ENCODE measurements at regions not wholly inside any gene's neighbourhood (a gene's known extent, or its start where the extent isn't known, plus 50 kb on each side); places are given as distances from the start of the nearest gene placed in this dataset.
A peak's percentile ranks its signal among the peaks of the same experiment; 100 is the strongest.
"Not testable (repeated sequence)": the region's sequence is repeated elsewhere in the genome, so short reads cannot be mapped to it uniquely, and the experiment has no call there.

GRCh38 chr7:20466543-20467021 is 135.9 kb downstream of the ITGB8 start:
- no peak overlapping the region for H3K27ac Mint-ChIP-seq
- H3K36me3 Mint-ChIP-seq = peaks cover 4% of the 10 kb centered on the region
- H3K4me1 Mint-ChIP-seq (ENCODE audit: low read depth in 2 of 2) = no peaks in the 10 kb centered on the region

GRCh38 chr7:20470082-20470481 is 139.4 kb downstream of the ITGB8 start:
- ATAC-seq (no peak), DNase-seq (ENCODE audit: low spot score) (no peak)
- Mint-ChIP-seq H3K9me3 (peaks cover 9% of the 10 kb centered on the region), H3K36me3 (peaks cover 4% of the 10 kb centered on the region), H3K27ac (peak overlapping the region in 1 of 2 donors; percentile 48), H3K4me3 (no peak overlapping the region), H3K4me1 (ENCODE audit: low read depth in 2 of 2) (no peaks in the 10 kb centered on the region), H3K27me3 (no peaks in the 10 kb centered on the region)

More at GRCh38 chr7:20466543-20467021, 135.9 kb downstream of the ITGB8 start:
- Mint-ChIP-seq H3K9me3 (peaks cover 6% of the 10 kb centered on the region), H3K4me3 (no peak overlapping the region), H3K27me3 (no peaks in the 10 kb centered on the region)
- no peak for ATAC-seq
- no peak for DNase-seq (ENCODE audit: low spot score)

GRCh38 chr7:20470726-20471125 is 140.0 kb downstream of the ITGB8 start:
- peaks cover 9% of the 10 kb centered on the region for H3K9me3 Mint-ChIP-seq
- H3K4me1 Mint-ChIP-seq (ENCODE audit: low read depth in 2 of 2) = no peaks in the 10 kb centered on the region
- H3K4me3 Mint-ChIP-seq = no peak overlapping the region
- DNase-seq (ENCODE audit: low spot score) (no peak), ATAC-seq (peak in 1 of 2 donors; percentile 75)
- H3K36me3 Mint-ChIP-seq = peaks cover 4% of the 10 kb centered on the region
- no peaks in the 10 kb centered on the region for H3K27me3 Mint-ChIP-seq
- peak overlapping the region in 1 of 2 donors; percentile 48 for H3K27ac Mint-ChIP-seq

DNA sequence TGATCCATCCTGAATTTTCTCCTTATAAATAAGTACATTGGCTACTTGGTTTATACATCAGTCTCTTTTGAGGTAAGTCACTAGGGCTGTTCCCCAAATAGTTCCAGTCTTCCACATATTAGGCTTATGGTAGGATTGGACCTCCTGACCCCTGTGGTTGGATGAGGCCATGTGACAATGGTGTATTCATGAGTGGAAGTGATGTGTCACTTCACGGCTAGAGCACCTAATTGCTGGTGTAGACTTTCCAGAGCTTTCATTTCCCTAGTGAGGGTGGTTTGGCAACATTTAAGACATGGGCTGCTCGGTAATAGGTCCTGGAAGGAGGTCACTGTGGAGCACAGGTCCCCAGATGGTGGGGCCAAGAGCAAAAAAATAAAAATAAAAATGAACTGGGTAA is 141.2 kb upstream of the ABCB5 start:
- Mint-ChIP-seq H3K36me3 (no peaks in the 10 kb centered on the region), H3K4me1 (ENCODE audit: low read depth in 2 of 2) (no peaks in the 10 kb centered on the region), H3K27me3 (no peaks in the 10 kb centered on the region), H3K27ac (no peak overlapping the region), H3K4me3 (no peak overlapping the region), H3K9me3 (peaks cover 11% of the 10 kb centered on the region)
- DNase-seq (ENCODE audit: low spot score) (no peak), ATAC-seq (no peak)

- ATAC-seq (no peak), DNase-seq (ENCODE audit: low spot score) (no peak)
- Mint-ChIP-seq H3K36me3 (no peaks in the 10 kb centered on the region), H3K4me3 (no peak overlapping the region), H3K9me3 (peaks cover 12% of the 10 kb centered on the region), H3K27me3 (no peaks in the 10 kb centered on the region), H3K27ac (peak overlapping the region in 1 of 2 donors; percentile 36), H3K4me1 (ENCODE audit: low read depth in 2 of 2) (no peaks in the 10 kb centered on the region)
Observed at GRCh38 chr7:20475756-20476155, 139.7 kb upstream of the ABCB5 start.

DNA sequence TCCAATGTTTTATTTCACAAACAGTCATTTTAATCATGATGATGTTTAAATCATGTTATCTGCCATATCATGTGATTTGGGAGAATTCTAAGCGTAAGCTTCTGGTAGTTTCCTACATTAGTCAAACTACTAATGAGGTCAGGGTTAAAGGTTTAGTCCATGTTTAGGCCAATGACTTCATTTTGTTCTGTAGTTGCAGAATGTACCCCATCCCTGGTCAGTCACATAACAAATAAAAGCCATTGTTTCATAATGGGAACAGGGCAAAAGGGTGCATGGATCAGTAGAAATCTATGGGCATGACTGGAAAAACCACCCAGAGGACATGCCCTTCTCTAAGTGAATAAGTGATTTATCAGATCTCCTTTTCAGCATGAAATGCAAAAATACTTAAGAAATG is 138.4 kb upstream of the ABCB5 start:
- Mint-ChIP-seq H3K4me1 (ENCODE audit: low read depth in 2 of 2) (no peaks in the 10 kb centered on the region), H3K27ac (no peak overlapping the region), H3K4me3 (no peak overlapping the region), H3K36me3 (no peaks in the 10 kb centered on the region), H3K27me3 (no peaks in the 10 kb centered on the region), H3K9me3 (peaks cover 7% of the 10 kb centered on the region)
- ATAC-seq = no peak
- no peak for DNase-seq (ENCODE audit: low spot score)

GRCh38 chr7:20479706-20480105 is 135.8 kb upstream of the ABCB5 start:
- ATAC-seq (no peak), DNase-seq (ENCODE audit: low spot score) (no peak)
- H3K27me3 Mint-ChIP-seq = no peaks in the 10 kb centered on the region
- H3K27ac Mint-ChIP-seq = no peak overlapping the region
- H3K36me3 Mint-ChIP-seq = no peaks in the 10 kb centered on the region
- H3K4me1 Mint-ChIP-seq (ENCODE audit: low read depth in 2 of 2) = no peaks in the 10 kb centered on the region
- H3K4me3 Mint-ChIP-seq = no peak overlapping the region
- peaks cover 7% of the 10 kb centered on the region for H3K9me3 Mint-ChIP-seq

- DNase-seq (ENCODE audit: low spot score) (no peak), ATAC-seq (no peak)
- Mint-ChIP-seq H3K36me3 (no peaks in the 10 kb centered on the region), H3K27ac (no peak overlapping the region), H3K4me3 (no peak overlapping the region), H3K9me3 (peaks cover 8% of the 10 kb centered on the region), H3K27me3 (no peaks in the 10 kb centered on the region), H3K4me1 (ENCODE audit: low read depth in 2 of 2) (no peaks in the 10 kb centered on the region)
Observed at GRCh38 chr7:20482071-20482470, 133.4 kb upstream of the ABCB5 start.

- H3K27ac Mint-ChIP-seq = no peak overlapping the region
- no peaks in the 10 kb centered on the region for H3K4me1 Mint-ChIP-seq (ENCODE audit: low read depth in 2 of 2)
- no peak overlapping the region for H3K4me3 Mint-ChIP-seq
- H3K27me3 Mint-ChIP-seq = no peaks in the 10 kb centered on the region
- H3K36me3 Mint-ChIP-seq = peaks cover 13% of the 10 kb centered on the region
- ATAC-seq (no peak), DNase-seq (ENCODE audit: low spot score) (no peak)
- H3K9me3 Mint-ChIP-seq = peaks cover 19% of the 10 kb centered on the region
Observed at GRCh38 chr7:20484356-20484755, 131.1 kb upstream of the ABCB5 start.

DNA sequence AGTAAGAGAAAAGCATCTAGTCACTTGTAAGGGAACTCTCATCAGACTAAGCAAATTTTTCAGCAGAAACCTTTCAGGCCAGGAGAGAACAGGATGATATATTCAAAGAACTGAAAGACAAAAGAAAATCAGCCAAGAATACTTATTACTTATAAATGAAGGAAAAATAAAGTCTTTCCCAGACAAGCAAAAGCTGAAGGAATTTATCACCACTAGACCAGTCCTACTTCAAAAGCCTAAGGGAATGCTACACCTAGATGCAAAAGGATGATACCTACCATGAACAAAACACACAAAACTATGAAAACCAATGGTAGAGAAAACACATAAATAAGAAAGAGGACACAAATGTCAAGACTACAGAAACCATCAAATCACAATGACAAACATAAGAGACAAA is 126.6 kb upstream of the ABCB5 start:
- no peaks in the 10 kb centered on the region for H3K27me3 Mint-ChIP-seq
- ATAC-seq = no peak
- H3K27ac Mint-ChIP-seq = no peak overlapping the region
- no peak overlapping the region for H3K4me3 Mint-ChIP-seq
- peaks cover 13% of the 10 kb centered on the region for H3K36me3 Mint-ChIP-seq
- no peaks in the 10 kb centered on the region for H3K4me1 Mint-ChIP-seq (ENCODE audit: low read depth in 2 of 2)
- DNase-seq (ENCODE audit: low spot score) = no peak
- peaks cover 15% of the 10 kb centered on the region for H3K9me3 Mint-ChIP-seq

DNA sequence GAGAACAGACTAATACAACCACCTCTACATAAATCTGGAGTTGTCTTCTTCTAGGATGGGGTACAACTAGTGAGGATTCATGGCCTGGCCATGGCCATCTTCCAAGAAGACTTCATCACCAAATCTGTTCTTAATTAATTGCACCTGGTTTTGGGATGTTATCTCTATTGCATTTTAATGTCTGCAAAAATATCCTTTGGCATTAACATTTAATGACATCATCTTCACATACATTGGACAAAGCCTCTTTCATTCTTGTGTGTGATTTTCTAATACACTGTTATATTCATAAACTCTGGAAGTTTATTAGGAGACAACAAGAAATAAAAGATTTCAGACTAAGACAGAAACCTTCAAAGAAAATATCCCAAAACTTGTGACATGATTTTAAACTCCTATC is 124.2 kb upstream of the ABCB5 start:
- no peak for DNase-seq (ENCODE audit: low spot score)
- H3K4me1 Mint-ChIP-seq (ENCODE audit: low read depth in 2 of 2) = no peaks in the 10 kb centered on the region
- H3K9me3 Mint-ChIP-seq = peaks cover 12% of the 10 kb centered on the region
- ATAC-seq = no peak
- no peak overlapping the region for H3K4me3 Mint-ChIP-seq
- H3K36me3 Mint-ChIP-seq = peaks cover 13% of the 10 kb centered on the region
- H3K27me3 Mint-ChIP-seq = no peaks in the 10 kb centered on the region
- no peak overlapping the region for H3K27ac Mint-ChIP-seq

- peaks cover 15% of the 10 kb centered on the region for H3K9me3 Mint-ChIP-seq
- no peak overlapping the region for H3K27ac Mint-ChIP-seq
- no peaks in the 10 kb centered on the region for H3K27me3 Mint-ChIP-seq
- ATAC-seq = no peak
- no peak for DNase-seq (ENCODE audit: low spot score)
- H3K4me3 Mint-ChIP-seq = no peak overlapping the region
- no peaks in the 10 kb centered on the region for H3K4me1 Mint-ChIP-seq (ENCODE audit: low read depth in 2 of 2)
- peaks cover 19% of the 10 kb centered on the region for H3K36me3 Mint-ChIP-seq
Observed at GRCh38 chr7:20494566-20494965, 120.9 kb upstream of the ABCB5 start.

DNA sequence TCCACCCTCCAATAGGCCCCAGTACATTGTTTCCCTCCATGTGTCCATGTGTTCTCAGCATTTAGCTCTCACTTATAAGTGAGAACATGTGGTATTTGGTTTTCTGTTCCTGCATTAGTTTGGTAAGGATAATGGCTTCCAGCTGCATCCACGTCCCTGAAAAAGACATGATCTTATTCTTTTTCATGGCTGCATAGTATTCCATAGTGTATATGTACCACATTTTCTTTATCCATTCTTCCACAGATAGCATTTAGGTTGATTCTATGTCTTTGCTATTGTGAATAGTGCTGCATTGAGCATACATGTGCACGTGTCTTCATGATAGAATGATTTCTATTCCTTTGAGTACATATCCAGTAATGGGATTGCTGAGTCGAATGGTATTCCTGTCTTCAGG is 114.0 kb upstream of the ABCB5 start:
- peaks cover 18% of the 10 kb centered on the region for H3K9me3 Mint-ChIP-seq
- H3K4me3 Mint-ChIP-seq; DNase-seq (ENCODE audit: low spot score); H3K27me3 Mint-ChIP-seq; H3K4me1 Mint-ChIP-seq (ENCODE audit: low read depth in 2 of 2); ATAC-seq; H3K27ac Mint-ChIP-seq: not testable (repeated sequence)
- peaks cover 19% of the 10 kb centered on the region for H3K36me3 Mint-ChIP-seq

- H3K9me3 Mint-ChIP-seq = peaks cover 7% of the 10 kb centered on the region
- H3K4me1 Mint-ChIP-seq (ENCODE audit: low read depth in 2 of 2) = no peaks in the 10 kb centered on the region
- DNase-seq (ENCODE audit: low spot score) (no peak), ATAC-seq (no peak)
- no peak overlapping the region for H3K27ac Mint-ChIP-seq
- peaks cover 4% of the 10 kb centered on the region for H3K36me3 Mint-ChIP-seq
- H3K27me3 Mint-ChIP-seq = no peaks in the 10 kb centered on the region
- no peak overlapping the region for H3K4me3 Mint-ChIP-seq
Observed at GRCh38 chr7:20503278-20503950, 112.1 kb upstream of the ABCB5 start.

- ATAC-seq (no peak), DNase-seq (ENCODE audit: low spot score) (no peak)
- H3K27ac Mint-ChIP-seq = no peak overlapping the region
- H3K4me3 Mint-ChIP-seq = no peak overlapping the region
- H3K4me1 Mint-ChIP-seq (ENCODE audit: low read depth in 2 of 2) = no peaks in the 10 kb centered on the region
- H3K9me3 Mint-ChIP-seq = peaks cover 3% of the 10 kb centered on the region
- no peaks in the 10 kb centered on the region for H3K36me3 Mint-ChIP-seq
- H3K27me3 Mint-ChIP-seq = no peaks in the 10 kb centered on the region
Observed at GRCh38 chr7:20504060-20504459, 111.4 kb upstream of the ABCB5 start.
